GM10266 (cell line): ENCODE measurements at regions not wholly inside any gene's neighbourhood (a gene's known extent, or its start where the extent isn't known, plus 50 kb on each side); places are given as distances from the start of the nearest gene placed in this dataset.

Experiments
- DNase-seq: peaks from one replicate; pipeline ENCODE4 v3.0.0; 2012; ENCODE audit errors: extremely low spot score
- TF ChIP-seq, protein P1 (sequence below): IDR thresholded peaks from 2 replicates; pipeline ENCODE4 v1.5.1; 2012; ENCODE audit warnings: mild to moderate bottlenecking, low read depth; ENCODE audit not compliant: control insufficient read depth, insufficient read depth; ENCODE audit errors: missing control alignments

DNA sequence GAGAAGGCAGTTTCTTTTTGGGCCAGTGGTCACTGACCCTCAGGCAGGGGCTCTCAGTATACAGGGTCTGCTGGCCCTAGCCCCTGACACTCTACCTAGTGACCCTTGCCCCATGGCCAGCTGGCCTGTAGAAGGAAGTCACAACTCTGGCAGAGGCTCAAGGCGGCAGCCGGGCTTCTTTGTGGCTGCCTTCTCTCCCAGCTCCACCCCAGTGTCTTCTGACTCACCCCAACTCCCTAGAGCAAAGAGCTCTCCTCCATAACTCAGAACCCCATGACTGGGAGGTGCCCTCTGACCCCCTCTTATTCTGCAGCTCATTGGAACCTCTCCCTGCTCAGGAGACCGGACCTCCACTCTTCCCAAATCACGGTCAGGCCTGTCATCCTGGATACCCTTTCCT, 358.2 kb downstream of the FGFR2 start:
- TF ChIP-seq, protein P1, sequence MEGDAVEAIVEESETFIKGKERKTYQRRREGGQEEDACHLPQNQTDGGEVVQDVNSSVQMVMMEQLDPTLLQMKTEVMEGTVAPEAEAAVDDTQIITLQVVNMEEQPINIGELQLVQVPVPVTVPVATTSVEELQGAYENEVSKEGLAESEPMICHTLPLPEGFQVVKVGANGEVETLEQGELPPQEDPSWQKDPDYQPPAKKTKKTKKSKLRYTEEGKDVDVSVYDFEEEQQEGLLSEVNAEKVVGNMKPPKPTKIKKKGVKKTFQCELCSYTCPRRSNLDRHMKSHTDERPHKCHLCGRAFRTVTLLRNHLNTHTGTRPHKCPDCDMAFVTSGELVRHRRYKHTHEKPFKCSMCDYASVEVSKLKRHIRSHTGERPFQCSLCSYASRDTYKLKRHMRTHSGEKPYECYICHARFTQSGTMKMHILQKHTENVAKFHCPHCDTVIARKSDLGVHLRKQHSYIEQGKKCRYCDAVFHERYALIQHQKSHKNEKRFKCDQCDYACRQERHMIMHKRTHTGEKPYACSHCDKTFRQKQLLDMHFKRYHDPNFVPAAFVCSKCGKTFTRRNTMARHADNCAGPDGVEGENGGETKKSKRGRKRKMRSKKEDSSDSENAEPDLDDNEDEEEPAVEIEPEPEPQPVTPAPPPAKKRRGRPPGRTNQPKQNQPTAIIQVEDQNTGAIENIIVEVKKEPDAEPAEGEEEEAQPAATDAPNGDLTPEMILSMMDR: no peak
- DNase-seq: no peak

GRCh38 chr10:121240556-121240955, 357.7 kb downstream of the FGFR2 start:
- TF ChIP-seq, protein P1: no peak
- no peak for DNase-seq

DNA sequence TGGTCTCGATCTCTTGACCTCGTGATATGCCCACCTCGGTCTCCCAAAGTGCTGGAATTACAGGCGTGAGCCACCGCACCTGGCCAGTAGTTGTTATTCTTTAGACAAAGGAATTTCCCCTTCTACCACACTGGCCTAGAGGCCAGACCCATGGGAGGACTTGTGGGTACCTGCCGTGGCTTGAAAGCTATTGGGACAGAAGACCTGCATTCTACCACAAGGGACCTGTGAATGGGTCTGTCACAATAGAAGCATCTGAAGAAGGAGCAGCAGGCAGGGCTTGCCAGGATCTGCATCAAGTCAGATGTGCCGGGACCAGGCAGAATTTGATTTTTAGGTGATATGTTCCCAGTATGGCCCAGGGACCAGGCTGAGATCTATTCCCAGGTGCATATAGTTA, 356.9 kb downstream of the FGFR2 start:
- no peak for DNase-seq

GRCh38 chr10:121242741-121243608, 355.3 kb downstream of the FGFR2 start:
- TF ChIP-seq, protein P1: no peak
- no peak for DNase-seq

More for the DNA sequence above, 356.9 kb downstream of the FGFR2 start:
- TF ChIP-seq, protein P1: no peak

DNA sequence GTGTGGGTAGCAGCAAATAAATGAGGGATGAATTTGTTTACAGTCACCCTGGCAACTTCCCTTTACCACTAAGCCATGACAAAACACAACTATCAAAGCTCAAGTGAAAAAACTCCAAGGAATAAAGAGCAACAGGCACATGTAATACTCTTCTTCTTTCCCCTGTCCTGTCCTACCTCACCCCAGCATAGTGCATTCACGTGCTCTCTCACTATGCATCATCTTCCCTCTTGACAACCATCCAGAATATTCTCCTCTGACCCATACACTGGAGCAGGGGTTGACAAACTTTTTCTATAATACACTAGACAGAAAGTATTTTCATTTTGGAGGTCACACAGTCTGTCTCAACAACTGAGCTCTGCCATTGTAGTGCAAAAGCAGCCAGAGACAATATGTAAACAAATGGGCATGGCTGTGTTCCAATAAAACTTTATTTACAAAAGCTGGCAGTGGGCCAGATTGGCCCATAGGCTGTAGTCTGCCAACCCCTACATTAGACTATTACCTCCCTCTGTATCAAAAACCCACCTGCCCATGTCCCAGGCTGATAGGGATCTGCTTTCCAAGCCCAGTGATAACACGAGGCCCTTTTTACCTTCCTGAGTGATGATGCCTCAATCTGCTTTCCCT, 354.5 kb downstream of the FGFR2 start:
- TF ChIP-seq, protein P1: no peak
- DNase-seq: no peak

GRCh38 chr10:121244818-121245217, 353.4 kb downstream of the FGFR2 start:
- TF ChIP-seq, protein P1: no peak

DNA sequence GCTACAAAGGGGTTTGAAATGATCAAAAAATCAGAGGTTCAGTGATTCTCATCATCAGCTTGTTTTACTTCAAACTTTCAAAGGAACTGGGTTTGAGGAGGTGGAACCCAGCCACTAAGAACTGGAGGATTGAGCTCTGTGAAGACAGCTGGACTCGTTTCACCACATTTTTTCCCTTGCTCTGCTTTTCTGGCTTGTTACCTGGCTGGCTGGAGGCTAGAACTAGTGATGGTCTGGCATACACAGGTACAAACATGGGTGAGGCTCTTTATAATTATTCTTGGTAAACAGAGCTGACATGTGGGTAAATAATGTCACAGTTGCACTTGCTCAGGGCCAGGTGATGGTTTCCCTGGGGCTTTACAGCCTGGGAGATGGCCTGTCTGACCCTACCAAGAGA, 352.5 kb downstream of the FGFR2 start:
- TF ChIP-seq, protein P1: no peak

More at GRCh38 chr10:121244818-121245217, 353.4 kb downstream of the FGFR2 start:
- DNase-seq: no peak

More for the DNA sequence above, 352.5 kb downstream of the FGFR2 start:
- no peak for DNase-seq
